Mucosa of descending colon (tissue), 3 donors: ENCODE measurements at regions not wholly inside any gene's neighbourhood (a gene's known extent, or its start where the extent isn't known, plus 50 kb on each side); places are given as distances from the start of the nearest gene placed in this dataset.

Experiments used
- ATAC-seq: fragments of 200-7000 bp; cut with Tn5 transposase; one replicate; pipeline ENCODE4 v1.9.1; 2020; ENCODE audit warnings: mild to moderate bottlenecking, moderate library complexity
- DNase-seq, 3 donors: peaks; one replicate each; pipeline ENCODE4 v3.0.0-alpha.2; 2020
- H3K36me3 ChIP-seq: fragments of 200-600 bp; one replicate; pipeline ENCODE4 v1.8.0; 2021; ENCODE audit warnings: low read depth, mild to moderate bottlenecking
- H3K4me1 ChIP-seq: fragments of 200-600 bp; one replicate; pipeline ENCODE4 v1.8.0; 2021; ENCODE audit warnings: low read depth, mild to moderate bottlenecking
- H3K4me3 ChIP-seq: fragments of 200-600 bp; one replicate; pipeline ENCODE4 v1.8.0; 2021; ENCODE audit warnings: mild to moderate bottlenecking
- H3K9me3 ChIP-seq: fragments of 200-600 bp; one replicate; pipeline ENCODE4 v1.8.0; 2021; ENCODE audit warnings: mild to moderate bottlenecking
- intact Hi-C, 2 donors: fragments of 100-400 bp; cut with DNase I in 1 of 2; cut with micrococcal nuclease in 1 of 2; formaldehyde crosslinking; loops; one replicate each; pipeline versions ENCODE4 v1.11.0 to v1.11.1; 2022; cut with DNase I, micrococcal nuclease
- TF ChIP-seq, protein P1 (sequence below): fragments of 200-600 bp; IDR thresholded peaks from one replicate; pipeline ENCODE4 v1.8.0; 2022; ENCODE audit warnings: antibody characterized with exemption, mild to moderate bottlenecking
- donor health status: DM: no; HTN: no; CAD: no; lungs with moderate emphysema.
- donor health status: DM: no; HTN: no; CAD: no.
- donor health status: DM: no; HTN: yes; CAD: no.

DNA sequence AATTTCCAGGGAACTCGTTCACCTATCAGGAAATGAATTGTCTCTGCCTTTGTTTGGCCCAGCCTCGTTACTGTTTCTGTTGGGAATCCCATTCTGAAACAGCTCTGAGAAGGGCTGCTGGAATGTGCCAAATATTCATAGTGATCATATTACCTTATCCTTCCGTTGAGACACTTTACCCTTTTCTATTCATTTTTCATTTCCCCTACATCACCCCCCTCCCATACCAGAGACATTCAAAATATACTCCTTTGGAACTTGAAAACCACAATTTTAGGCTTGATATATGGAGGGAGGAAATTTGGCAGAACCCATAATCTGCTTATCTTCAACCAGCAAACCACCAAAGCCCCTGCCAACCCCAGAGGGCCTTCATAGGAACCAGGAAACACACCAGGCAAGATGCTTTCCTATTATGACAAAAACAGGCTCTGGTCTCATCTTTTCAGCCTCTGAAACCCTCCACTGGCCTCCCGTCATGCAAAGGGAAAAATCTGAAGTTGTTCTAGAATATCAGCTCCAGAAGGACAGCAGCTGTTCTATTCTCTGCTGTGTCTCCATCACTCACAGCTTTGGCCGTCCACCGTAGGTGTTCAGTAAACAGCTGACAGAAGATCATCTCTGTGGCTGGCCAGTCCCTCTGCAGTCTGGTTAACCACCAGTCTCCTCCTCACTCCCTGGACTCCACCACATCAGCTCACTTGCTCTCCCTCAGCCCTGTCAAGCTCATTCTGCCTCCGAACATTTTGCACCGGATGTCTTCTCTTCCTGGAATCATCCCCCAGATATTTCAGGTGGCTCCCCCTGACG, 217.2 kb upstream of the WWC1 start:
- intact Hi-C loops: no loop called here
- Histone ChIP-seq H3K36me3 (no peaks in the 10 kb centered on the region), H3K9me3 (no peaks in the 10 kb centered on the region), H3K4me1 (no peaks in the 10 kb centered on the region), H3K4me3 (no peak overlapping the region)
- ATAC-seq (no peak), DNase-seq (no peak)
- TF ChIP-seq, protein P1, sequence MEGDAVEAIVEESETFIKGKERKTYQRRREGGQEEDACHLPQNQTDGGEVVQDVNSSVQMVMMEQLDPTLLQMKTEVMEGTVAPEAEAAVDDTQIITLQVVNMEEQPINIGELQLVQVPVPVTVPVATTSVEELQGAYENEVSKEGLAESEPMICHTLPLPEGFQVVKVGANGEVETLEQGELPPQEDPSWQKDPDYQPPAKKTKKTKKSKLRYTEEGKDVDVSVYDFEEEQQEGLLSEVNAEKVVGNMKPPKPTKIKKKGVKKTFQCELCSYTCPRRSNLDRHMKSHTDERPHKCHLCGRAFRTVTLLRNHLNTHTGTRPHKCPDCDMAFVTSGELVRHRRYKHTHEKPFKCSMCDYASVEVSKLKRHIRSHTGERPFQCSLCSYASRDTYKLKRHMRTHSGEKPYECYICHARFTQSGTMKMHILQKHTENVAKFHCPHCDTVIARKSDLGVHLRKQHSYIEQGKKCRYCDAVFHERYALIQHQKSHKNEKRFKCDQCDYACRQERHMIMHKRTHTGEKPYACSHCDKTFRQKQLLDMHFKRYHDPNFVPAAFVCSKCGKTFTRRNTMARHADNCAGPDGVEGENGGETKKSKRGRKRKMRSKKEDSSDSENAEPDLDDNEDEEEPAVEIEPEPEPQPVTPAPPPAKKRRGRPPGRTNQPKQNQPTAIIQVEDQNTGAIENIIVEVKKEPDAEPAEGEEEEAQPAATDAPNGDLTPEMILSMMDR: no peak

DNA sequence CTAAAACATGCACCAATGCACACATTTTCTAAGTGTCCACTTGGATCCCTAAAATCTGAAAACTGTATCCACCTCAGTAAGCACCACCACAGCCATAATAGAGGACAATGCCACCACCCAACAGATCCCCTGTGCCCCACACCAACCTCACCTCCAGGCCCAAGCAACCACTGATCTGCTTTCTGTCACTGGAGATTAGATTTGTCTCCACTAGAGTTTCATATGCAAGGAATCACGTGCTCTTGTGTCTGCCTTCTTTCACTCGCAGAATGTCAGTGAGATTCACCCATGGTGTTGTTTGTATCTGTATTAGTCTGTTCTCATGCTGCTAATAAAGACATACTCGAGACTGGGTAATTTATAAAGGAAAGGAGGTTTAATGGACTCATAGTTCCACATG, 216.1 kb upstream of the WWC1 start:
- Histone ChIP-seq H3K4me3 (no peak overlapping the region), H3K4me1 (no peaks in the 10 kb centered on the region), H3K36me3 (no peaks in the 10 kb centered on the region), H3K9me3 (no peaks in the 10 kb centered on the region)
- intact Hi-C loops: no loop called here
- TF ChIP-seq, protein P1: no peak
- no peak for ATAC-seq
- no peak for DNase-seq

DNA sequence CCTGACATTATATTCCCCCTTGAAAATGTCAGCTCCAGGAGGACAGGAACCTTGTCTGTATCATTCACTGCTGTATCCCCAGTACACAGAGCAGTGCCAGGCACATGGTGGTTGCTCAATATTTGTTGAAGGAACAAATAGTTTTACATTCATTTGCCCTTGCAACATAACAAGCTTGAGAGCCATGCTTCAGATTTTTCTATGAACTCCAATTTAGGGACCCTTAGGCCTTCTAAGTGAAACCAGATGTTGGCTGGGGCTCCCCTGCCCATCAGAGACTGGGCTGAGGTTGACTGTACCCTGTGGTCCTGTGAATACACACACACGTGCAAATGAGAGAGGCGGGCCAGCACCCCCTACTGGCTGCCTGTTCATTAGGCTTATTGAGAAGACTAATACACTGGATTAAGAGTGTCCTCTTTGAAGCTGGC, 214.9 kb upstream of the WWC1 start:
- Histone ChIP-seq H3K4me1 (no peaks in the 10 kb centered on the region), H3K9me3 (no peaks in the 10 kb centered on the region), H3K36me3 (no peaks in the 10 kb centered on the region), H3K4me3 (no peak overlapping the region)
- intact Hi-C loops: no loop called here
- DNase-seq (peak in 2 of 3 donors; percentile 33 to 45), ATAC-seq (peak; percentile 49)
- TF ChIP-seq, protein P1: no peak

DNA sequence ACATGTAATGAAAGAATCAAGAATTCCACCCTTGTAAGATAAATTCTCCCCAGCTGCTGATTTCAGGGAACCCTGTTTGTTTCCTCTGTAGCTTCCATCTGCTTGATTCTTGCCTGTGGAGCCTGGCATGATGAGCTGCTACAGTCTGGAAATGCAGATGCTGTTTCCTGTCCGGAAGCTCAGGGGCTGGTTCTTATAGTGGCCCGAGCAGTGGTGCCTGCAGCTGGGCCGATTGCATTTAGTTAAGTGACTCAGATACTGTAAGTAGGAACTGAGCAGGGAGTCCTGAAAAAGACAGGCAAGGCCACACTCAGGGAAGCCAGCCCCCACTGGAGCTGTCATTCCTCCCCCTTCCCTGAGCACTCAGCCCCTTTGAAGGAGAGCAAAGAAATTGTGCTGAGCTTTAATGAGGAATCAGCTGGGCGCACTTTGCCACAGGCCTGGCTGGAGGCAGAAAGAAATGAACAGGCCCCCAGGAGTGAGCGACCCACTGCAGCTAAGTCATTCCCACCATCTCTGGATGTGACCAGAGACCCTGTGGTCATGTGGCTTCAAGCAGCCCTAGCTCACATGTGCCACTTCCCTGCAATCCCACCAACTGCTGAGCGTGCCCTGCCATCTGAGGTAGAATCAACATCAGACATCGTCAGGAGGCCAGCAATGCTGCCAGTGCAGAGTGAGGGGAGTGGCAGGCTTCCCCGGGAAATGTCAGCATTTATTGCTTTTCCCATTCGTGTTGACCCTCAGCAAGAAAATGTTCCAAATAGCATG, 206.0 kb upstream of the WWC1 start:
- DNase-seq (no peak), ATAC-seq (peak; percentile 38)
- Histone ChIP-seq H3K9me3 (no peaks in the 10 kb centered on the region), H3K4me3 (no peak overlapping the region), H3K4me1 (no peaks in the 10 kb centered on the region), H3K36me3 (no peaks in the 10 kb centered on the region)
- TF ChIP-seq, protein P1: no peak
- intact Hi-C loops: no loop called here

DNA sequence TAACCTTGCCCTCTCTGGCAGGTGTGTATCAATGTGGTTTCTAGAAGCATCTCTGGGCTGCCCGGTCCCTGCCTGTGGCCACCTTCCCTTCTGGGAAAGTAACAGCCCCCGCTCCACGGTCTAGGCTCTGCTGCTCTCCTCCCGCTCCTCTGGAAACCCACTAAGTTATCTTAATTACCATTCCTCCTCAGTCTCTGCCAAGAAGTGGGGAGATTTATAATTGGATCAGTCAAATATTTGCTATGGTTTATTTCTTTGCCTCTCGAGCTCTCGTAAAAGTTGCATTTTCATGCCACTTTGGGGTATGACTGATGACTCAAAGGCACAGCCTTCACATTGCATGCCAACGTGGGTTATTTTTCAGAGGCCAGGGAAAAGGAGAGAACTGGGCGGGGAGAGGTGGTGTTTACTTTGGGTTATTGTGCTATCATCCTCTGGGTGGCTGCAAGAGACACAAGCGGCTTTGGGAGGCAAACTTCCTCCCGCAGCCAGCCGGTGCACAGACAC, 205.3 kb upstream of the WWC1 start:
- peak in 2 of 3 donors; percentile 41 to 46 for DNase-seq

More for the DNA sequence above, 205.3 kb upstream of the WWC1 start:
- no peaks in the 10 kb centered on the region for H3K36me3 ChIP-seq
- H3K4me1 ChIP-seq: no peaks in the 10 kb centered on the region
- TF ChIP-seq, protein P1: no peak
- intact Hi-C loops: no loop called here
- H3K4me3 ChIP-seq: no peak overlapping the region
- ATAC-seq: peak; percentile 96
- no peaks in the 10 kb centered on the region for H3K9me3 ChIP-seq
